SH-SY5Y (cell line): ENCODE measurements at regions not wholly inside any gene's neighbourhood (a gene's known extent, or its start where the extent isn't known, plus 50 kb on each side); places are given as distances from the start of the nearest gene placed in this dataset.

Experiments used
- GATA2 ChIP-seq: IDR thresholded peaks from 2 replicates; pipeline ENCODE4 v1.6.1; 2011; ENCODE audit warnings: mild to moderate bottlenecking, low read depth, low read length
- GATA3 ChIP-seq: IDR thresholded peaks from 2 replicates; pipeline ENCODE4 v1.6.1; 2011; ENCODE audit warnings: low read depth, mild to moderate bottlenecking, low read length, moderate library complexity

GRCh38 chrX:113759422-113759821, 824.5 kb upstream of the HTR2C start:
- no peak for TF ChIP-seq GATA2
- TF ChIP-seq GATA3 = no peak
